Erythroblast (primary cell): ENCODE measurements at regions not wholly inside any gene's neighbourhood (a gene's known extent, or its start where the extent isn't known, plus 50 kb on each side); places are given as distances from the start of the nearest gene placed in this dataset.
"Not testable (repeated sequence)": the region's sequence is repeated elsewhere in the genome, so short reads cannot be mapped to it uniquely, and the experiment has no call there.

Source experiments
- GATA1 ChIP-seq: IDR thresholded peaks from 2 replicates; pipeline ENCODE4 v1.6.1; 2011; ENCODE audit warnings: low read depth, mild to moderate bottlenecking, control low read depth, low read length, moderate library complexity
- POLR2A ChIP-seq: IDR thresholded peaks from 2 replicates; pipeline ENCODE4 v1.6.1; 2011; ENCODE audit warnings: mild to moderate bottlenecking, low read length

GRCh38 chr6:131473303-131473702, 99.7 kb upstream of the ARG1 start:
- not testable (repeated sequence) for TF ChIP-seq POLR2A, GATA1
